GM23248 (cell line): ENCODE measurements at regions not wholly inside any gene's neighbourhood (a gene's known extent, or its start where the extent isn't known, plus 50 kb on each side); places are given as distances from the start of the nearest gene placed in this dataset.
A peak's percentile ranks its signal among the peaks of the same experiment; 100 is the strongest.

Source experiments
- DNase-seq: peaks from one replicate; pipeline ENCODE4 v3.0.0-alpha.2; 2015
- H2AFZ ChIP-seq: fragments of 200-600 bp; sonication (generic); 2 replicates; pipeline ENCODE4 v1.6.1; 2016; ENCODE audit warnings: antibody characterized with exemption
- H3F3A ChIP-seq: fragments of 200-600 bp; sonication (generic); 2 replicates; pipeline ENCODE4 v1.6.1; 2016; ENCODE audit warnings: mild to moderate bottlenecking, antibody characterized with exemption, mixed run types; ENCODE audit not compliant: insufficient read depth
- H3K27ac ChIP-seq: fragments of 200-600 bp; sonication (generic); 2 replicates; pipeline ENCODE4 v1.5.1; 2016; ENCODE audit warnings: mild to moderate bottlenecking
- H3K27me3 ChIP-seq: fragments of 200-600 bp; sonication (generic); replicated peaks from 2 replicates; pipeline ENCODE4 v1.6.1; 2016; ENCODE audit warnings: mild to moderate bottlenecking; ENCODE audit not compliant: insufficient read depth
- H3K36me3 ChIP-seq: fragments of 200-600 bp; sonication (generic); 2 replicates; pipeline ENCODE4 v1.6.1; 2016; ENCODE audit warnings: low read depth, mild to moderate bottlenecking
- H3K4me1 ChIP-seq: fragments of 200-600 bp; sonication (generic); 2 replicates; pipeline ENCODE4 v1.6.1; 2016; ENCODE audit warnings: mild to moderate bottlenecking; ENCODE audit not compliant: insufficient read depth
- H3K4me2 ChIP-seq: fragments of 200-600 bp; sonication (generic); one replicate; pipeline ENCODE4 v1.6.1; 2016; ENCODE audit warnings: mild to moderate bottlenecking; ENCODE audit not compliant: unreplicated experiment
- H3K4me3 ChIP-seq: fragments of 200-600 bp; sonication (generic); 2 replicates; pipeline ENCODE4 v1.5.1; 2016; ENCODE audit warnings: mild to moderate bottlenecking
- H3K79me2 ChIP-seq: fragments of 200-600 bp; sonication (generic); 2 replicates; pipeline ENCODE4 v1.6.1; 2016; ENCODE audit warnings: mild to moderate bottlenecking; ENCODE audit not compliant: insufficient read depth
- H3K9ac ChIP-seq: fragments of 200-600 bp; sonication (generic); 2 replicates; pipeline ENCODE4 v1.6.1; 2016; ENCODE audit warnings: mild to moderate bottlenecking
- H3K9me2 ChIP-seq: fragments of 200-600 bp; sonication (generic); 2 replicates; pipeline ENCODE4 v1.6.1; 2016; ENCODE audit warnings: mixed run types, mild to moderate bottlenecking, moderate library complexity; ENCODE audit not compliant: insufficient read depth
- H3K9me3 ChIP-seq: fragments of 200-600 bp; sonication (generic); one replicate; pipeline ENCODE4 v1.6.1; 2017; ENCODE audit warnings: low read depth
- H4K20me1 ChIP-seq: fragments of 200-600 bp; sonication (generic); 2 replicates; pipeline ENCODE4 v1.6.0; 2016; ENCODE audit not compliant: insufficient read depth
- EZH2 ChIP-seq: fragments of 200-600 bp; sonication (generic); IDR thresholded peaks from 2 replicates; pipeline ENCODE4 v1.6.1; 2018; ENCODE audit warnings: antibody characterized with exemption, mild to moderate bottlenecking; ENCODE audit not compliant: insufficient read depth, poor library complexity, severe bottlenecking
- EZH2phosphoT487 ChIP-seq: fragments of 200-600 bp; sonication (generic); IDR thresholded peaks from 2 replicates; pipeline ENCODE4 v1.6.1; 2018; ENCODE audit warnings: antibody characterized with exemption, moderate library complexity, mild to moderate bottlenecking, low read depth; ENCODE audit not compliant: insufficient read depth
- WGBS, 2 experiments: methylation state at CpG; one replicate each; pipeline ENCODE4 v1.1.6; 2015 to 2017; ENCODE audit warnings: low lambda C conversion rate in 2 of 2, low coverage in 1 of 2; ENCODE audit errors: missing lambda C conversion rate in 2 of 2; 5-methylcytosine and 5-hydroxymethylcytosine counted together
- in situ Hi-C: fragments of 300-500 bp; cut with MboI; formaldehyde crosslinking; loops from 2 replicates; pipeline ENCODE4 v1.15.0; 2020

DNA sequence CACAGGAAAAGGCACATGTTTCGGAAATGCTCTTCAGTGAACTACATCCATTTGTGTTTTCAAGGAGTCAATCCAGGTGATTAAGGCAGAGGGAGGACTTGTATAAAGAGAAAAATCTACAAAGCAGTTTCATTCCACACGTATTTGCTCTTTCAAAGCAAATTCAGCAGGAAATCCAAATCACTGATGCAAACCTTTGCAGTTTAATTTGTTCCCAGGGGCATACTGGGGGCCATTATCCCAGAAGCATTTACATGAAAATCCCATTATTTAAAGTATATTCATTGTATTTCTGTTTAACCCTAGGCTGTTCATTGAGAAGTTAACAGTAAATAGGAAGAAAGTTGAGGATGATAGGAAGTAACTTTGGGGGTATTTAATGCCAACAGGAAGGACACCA, 147.9 kb downstream of the PMP22 start:
- Histone ChIP-seq H3K9me3 (no peaks in the 10 kb centered on the region), H3K79me2 (no peaks in the 10 kb centered on the region), H3K4me2 (no peak overlapping the region), H2AFZ (no peak overlapping the region), H3K4me3 (no peak overlapping the region), H3K27ac (no peak overlapping the region), H3K27me3 (no peaks in the 10 kb centered on the region), H4K20me1 (no peaks in the 10 kb centered on the region), H3K9me2 (no peaks in the 10 kb centered on the region), H3K4me1 (no peaks in the 10 kb centered on the region), H3K9ac (no peak overlapping the region), H3F3A (no peaks in the 10 kb centered on the region), H3K36me3 (no peaks in the 10 kb centered on the region)
- in situ Hi-C loops, result no loop called here
- 67 to 76% methylated on average over 2 of the region's 2 CpGs for WGBS, 2 experiments
- TF ChIP-seq EZH2phosphoT487 (no peak), EZH2 (no peak)
- DNase-seq, result no peak

DNA sequence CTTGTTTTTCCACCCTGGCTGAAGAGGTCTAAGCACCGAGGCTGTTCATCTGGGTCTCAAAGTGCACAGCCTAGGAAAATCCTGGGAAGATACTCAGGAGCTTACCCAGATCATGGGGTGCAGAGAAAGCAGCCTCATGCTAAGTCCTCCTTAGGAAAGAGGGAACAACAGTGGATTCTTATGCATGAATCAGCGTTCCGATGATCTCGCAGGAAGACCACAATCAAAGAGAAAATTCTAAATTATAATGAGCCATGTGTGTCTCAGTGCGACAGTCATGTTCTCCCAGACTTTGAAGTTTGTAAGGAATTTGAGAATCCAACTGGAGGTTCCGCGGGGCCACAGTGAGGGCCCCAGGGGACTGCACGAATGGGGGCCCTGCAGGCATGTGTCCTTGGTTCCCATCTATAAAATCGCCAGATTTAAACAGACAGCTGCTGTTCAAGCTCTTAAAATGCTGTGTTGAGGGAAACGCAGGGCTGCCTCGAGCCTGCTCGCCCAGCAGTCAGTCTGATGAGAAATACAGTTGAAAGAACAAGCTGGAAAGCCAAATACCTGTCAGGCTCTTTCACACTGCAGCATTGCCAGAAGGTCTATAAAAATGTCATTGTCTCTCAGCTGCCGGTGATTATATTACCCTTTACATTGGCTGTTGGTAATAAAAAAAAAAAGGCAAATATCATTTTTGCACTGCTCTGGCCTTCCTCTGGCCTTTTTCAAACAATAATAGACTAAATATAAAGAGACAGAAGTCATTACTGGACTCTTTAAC, 152.1 kb downstream of the PMP22 start:
- TF ChIP-seq EZH2phosphoT487 (no peak), EZH2 (no peak)
- H3K9ac ChIP-seq, result 0 out of 2 replicates have a peak overlapping the region, but pooled peaks have one; percentile 15
- DNase-seq, result peak; percentile 53
- in situ Hi-C loops, result no loop called here
- no peaks in the 10 kb centered on the region for H3K4me1 ChIP-seq
- H3K79me2 ChIP-seq, result no peaks in the 10 kb centered on the region
- no peaks in the 10 kb centered on the region for H3K36me3 ChIP-seq
- no peak overlapping the region for H3K27ac ChIP-seq
- no peaks in the 10 kb centered on the region for H4K20me1 ChIP-seq
- peak overlapping the region; percentile 34 for H3K4me2 ChIP-seq
- no peaks in the 10 kb centered on the region for H3K9me3 ChIP-seq
- no peaks in the 10 kb centered on the region for H3F3A ChIP-seq
- 21 to 22% methylated on average over 13 of the region's 13 CpGs for WGBS, 2 experiments
- no peaks in the 10 kb centered on the region for H3K27me3 ChIP-seq
- H2AFZ ChIP-seq, result peak overlapping the region; percentile 24
- no peak overlapping the region for H3K4me3 ChIP-seq
- H3K9me2 ChIP-seq, result no peaks in the 10 kb centered on the region

DNA sequence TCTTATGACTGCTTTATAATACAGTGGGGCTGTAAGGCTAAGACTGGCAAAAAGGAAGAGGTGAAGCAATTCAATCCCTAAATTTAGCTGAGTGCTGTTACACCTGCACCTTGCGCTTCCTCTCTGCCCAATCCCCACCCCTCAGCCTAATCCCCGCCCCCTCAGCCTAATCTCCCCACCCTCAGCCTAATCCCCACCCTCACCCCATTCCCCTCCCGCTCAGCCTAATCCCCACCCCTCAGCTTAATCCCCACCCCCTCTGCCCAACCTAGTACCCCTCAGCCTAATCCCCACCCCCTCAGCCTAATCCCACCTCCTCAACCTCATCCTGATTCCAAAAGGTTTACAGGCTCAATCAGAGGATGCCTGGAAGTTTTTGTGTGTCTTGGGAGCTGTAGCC, 155.5 kb downstream of the PMP22 start:
- no peaks in the 10 kb centered on the region for H3K79me2 ChIP-seq
- no peaks in the 10 kb centered on the region for H3K36me3 ChIP-seq
- DNase-seq, result no peak
- H2AFZ ChIP-seq, result no peak overlapping the region
- no peak overlapping the region for H3K4me3 ChIP-seq
- H3F3A ChIP-seq, result no peaks in the 10 kb centered on the region
- H3K27me3 ChIP-seq, result no peaks in the 10 kb centered on the region
- H3K27ac ChIP-seq, result no peak overlapping the region
- 61% methylated on average over 3 of the region's 3 CpGs; no CpG with 5 or more reads in 1 of the 2 experiments for WGBS, 2 experiments
- TF ChIP-seq EZH2, result no peak
- H3K9me3 ChIP-seq, result no peaks in the 10 kb centered on the region
- in situ Hi-C loops, result no loop called here
- no peak overlapping the region for H3K9ac ChIP-seq
- peaks cover 10% of the 10 kb centered on the region for H3K4me1 ChIP-seq
- H3K4me2 ChIP-seq, result no peak overlapping the region
- H3K9me2 ChIP-seq, result no peaks in the 10 kb centered on the region
- H4K20me1 ChIP-seq, result no peaks in the 10 kb centered on the region

- Histone ChIP-seq H3K9me2 (no peaks in the 10 kb centered on the region), H3K27ac (no peak overlapping the region), H2AFZ (no peak overlapping the region), H3K9me3 (no peaks in the 10 kb centered on the region), H3K9ac (no peak overlapping the region), H3F3A (no peaks in the 10 kb centered on the region), H3K79me2 (no peaks in the 10 kb centered on the region), H3K4me2 (no peak overlapping the region), H3K4me1 (peaks cover 10% of the 10 kb centered on the region), H3K27me3 (no peaks in the 10 kb centered on the region), H3K4me3 (no peak overlapping the region), H3K36me3 (no peaks in the 10 kb centered on the region), H4K20me1 (no peaks in the 10 kb centered on the region)
- 67 to 73% methylated on average over 3 of the region's 3 CpGs for WGBS, 2 experiments
- no peak for DNase-seq
- no peak for TF ChIP-seq EZH2
- TF ChIP-seq EZH2phosphoT487, result no peak
- in situ Hi-C loops, result no loop called here
Measured at GRCh38 chr17:15108992-15109391, 156.1 kb downstream of the PMP22 start.
